HG02571 (cell line): ENCODE measurements at regions not wholly inside any gene's neighbourhood (a gene's known extent, or its start where the extent isn't known, plus 50 kb on each side); places are given as distances from the start of the nearest gene placed in this dataset.

Source experiments
- ATAC-seq: cut with Tn5 transposase; IDR thresholded peaks from one replicate; pipeline ENCODE4 v1.9.1; 2021; ENCODE audit warnings: mild to moderate bottlenecking, moderate library complexity; ENCODE audit not compliant: unreplicated experiment

- no peak for ATAC-seq
Measured at GRCh38 chr5:144582066-144582465, 411.4 kb downstream of the KCTD16 start.

GRCh38 chr5:144581044-144581443 is 410.4 kb downstream of the KCTD16 start:
- no peak for ATAC-seq

GRCh38 chr5:144577676-144578075 is 407.0 kb downstream of the KCTD16 start:
- ATAC-seq, result no peak

GRCh38 chr5:144575736-144576135 is 405.1 kb downstream of the KCTD16 start:
- ATAC-seq, result no peak

- no peak for ATAC-seq
Measured at GRCh38 chr5:144567421-144567780, 396.7 kb downstream of the KCTD16 start.

- ATAC-seq, result no peak
Measured at GRCh38 chr5:144566747-144567420, 396.2 kb downstream of the KCTD16 start.

- no peak for ATAC-seq
Measured at GRCh38 chr5:144549580-144549979, 378.9 kb downstream of the KCTD16 start.

- ATAC-seq, result no peak
Measured at GRCh38 chr5:144548936-144549335, 378.3 kb downstream of the KCTD16 start.

- ATAC-seq, result no peak
Measured at GRCh38 chr5:144547098-144547499, 376.4 kb downstream of the KCTD16 start.

GRCh38 chr5:144538845-144539244 is 368.2 kb downstream of the KCTD16 start:
- ATAC-seq, result no peak
